Bronchial epithelial cell (primary cell): ENCODE measurements at regions not wholly inside any gene's neighbourhood (a gene's known extent, or its start where the extent isn't known, plus 50 kb on each side); places are given as distances from the start of the nearest gene placed in this dataset.

ENCODE experiments used
- DNase-seq: peaks from one replicate; pipeline ENCODE4 v3.0.0-alpha.2; 2010; ENCODE audit warnings: low read depth
- FAIRE-seq: peaks from 2 replicates; lab custom pipeline; 2011; peaks lifted over from hg19 to GRCh38; lab: Jason Lieb, UNC
- H3K27me3 ChIP-seq: 2 replicates; pipeline ENCODE4 v1.5.1; 2011; ENCODE audit warnings: low read length; ENCODE audit not compliant: control insufficient read depth, insufficient read depth
- H3K36me3 ChIP-seq: 2 replicates; pipeline ENCODE4 v1.5.1; 2011; ENCODE audit warnings: low read length; ENCODE audit not compliant: control insufficient read depth, insufficient read depth
- H3K4me3 ChIP-seq: 2 replicates; pipeline ENCODE4 v1.5.1; 2011; ENCODE audit warnings: mild to moderate bottlenecking, low read depth, low read length, control low read depth
- CTCF ChIP-seq: IDR thresholded peaks from 2 replicates; pipeline ENCODE4 v1.5.1; 2011; ENCODE audit warnings: mild to moderate bottlenecking, moderate library complexity, low read length, control low read depth, inconsistent platforms; ENCODE audit not compliant: insufficient read depth, severe bottlenecking

GRCh38 chr2:123359636-123360035 lies 665.5 kb upstream of the CNTNAP5 start:
- TF ChIP-seq CTCF, result no peak
- H3K4me3 ChIP-seq, result no peak overlapping the region
- no peaks in the 10 kb centered on the region for H3K27me3 ChIP-seq
- no peaks in the 10 kb centered on the region for H3K36me3 ChIP-seq
- FAIRE-seq (no peak), DNase-seq (peak; percentile 10)

- H3K27me3 ChIP-seq, result no peaks in the 10 kb centered on the region
- FAIRE-seq (no peak), DNase-seq (no peak)
- no peak overlapping the region for H3K4me3 ChIP-seq
- H3K36me3 ChIP-seq, result no peaks in the 10 kb centered on the region
- no peak for TF ChIP-seq CTCF
Observed at GRCh38 chr2:123362671-123363440, 662.2 kb upstream of the CNTNAP5 start.

- Histone ChIP-seq H3K36me3 (no peaks in the 10 kb centered on the region), H3K27me3 (no peaks in the 10 kb centered on the region), H3K4me3 (no peak overlapping the region)
- FAIRE-seq, result no peak
- no peak for DNase-seq
- no peak for TF ChIP-seq CTCF
Observed at GRCh38 chr2:123363826-123364225, 661.3 kb upstream of the CNTNAP5 start.

GRCh38 chr2:123364243-123364896 lies 660.7 kb upstream of the CNTNAP5 start:
- no peak for DNase-seq
- TF ChIP-seq CTCF, result no peak
- H3K4me3 ChIP-seq, result no peak overlapping the region
- FAIRE-seq, result no peak
- no peaks in the 10 kb centered on the region for H3K36me3 ChIP-seq
- H3K27me3 ChIP-seq, result no peaks in the 10 kb centered on the region

- H3K36me3 ChIP-seq, result no peaks in the 10 kb centered on the region
- no peak for FAIRE-seq
- no peak for TF ChIP-seq CTCF
Observed at GRCh38 chr2:123366239-123366837, 658.7 kb upstream of the CNTNAP5 start.

More at GRCh38 chr2:123366239-123366837, 658.7 kb upstream of the CNTNAP5 start:
- Histone ChIP-seq H3K27me3 (no peaks in the 10 kb centered on the region), H3K4me3 (no peak overlapping the region)
- DNase-seq, result no peak
